Activated CD8-positive, alpha-beta T cell treated with anti-CD3 and anti-CD28 coated beads for 36 hours (primary cell): ENCODE measurements at regions not wholly inside any gene's neighbourhood (a gene's known extent, or its start where the extent isn't known, plus 50 kb on each side); places are given as distances from the start of the nearest gene placed in this dataset.

Source experiments
- ATAC-seq: fragments of 200-7000 bp; cut with Tn5 transposase; one replicate; pipeline ENCODE4 v1.10.0; 2021; ENCODE audit warnings: mild to moderate bottlenecking, moderate library complexity
- CTCF ChIA-PET: fragments of 350-600 bp; sonication (Branson Sonifier 250); formaldehyde crosslinking; loops from one replicate; lab custom pipeline; 2021; ENCODE audit warnings: antibody characterized with exemption; lab: Charles Lee
- POLR2A ChIA-PET: fragments of 350-600 bp; sonication (Branson Sonifier 250); formaldehyde crosslinking; loops from one replicate; lab custom pipeline; 2021; ENCODE audit warnings: antibody characterized with exemption; lab: Charles Lee
- DNase-seq: peaks from one replicate; pipeline ENCODE4 v3.0.0-alpha.2; 2020
- H3K27ac Mint-ChIP-seq: one replicate; pipeline ENCODE4 v1.8.0; 2021; ENCODE audit warnings: mild to moderate bottlenecking, mixed read lengths
- H3K27me3 Mint-ChIP-seq: one replicate; pipeline ENCODE4 v1.8.0; 2021; ENCODE audit warnings: mixed read lengths
- H3K36me3 Mint-ChIP-seq: one replicate; pipeline ENCODE4 v1.8.0; 2021; ENCODE audit warnings: low read depth, mixed read lengths
- H3K4me1 Mint-ChIP-seq: one replicate; pipeline ENCODE4 v1.8.0; 2021; ENCODE audit warnings: low read depth, mixed read lengths
- H3K4me3 Mint-ChIP-seq: one replicate; pipeline ENCODE4 v1.8.0; 2021; ENCODE audit warnings: mild to moderate bottlenecking, moderate library complexity, mixed read lengths
- H3K9me3 Mint-ChIP-seq: one replicate; pipeline ENCODE4 v1.8.0; 2021; ENCODE audit warnings: mixed read lengths
- CTCF ChIP-seq: fragments of 200-600 bp; IDR thresholded peaks from one replicate; pipeline ENCODE4 v1.8.0; 2022; ENCODE audit warnings: antibody characterized with exemption, mild to moderate bottlenecking
- intact Hi-C: fragments of 100-400 bp; cut with micrococcal nuclease; formaldehyde crosslinking; loops from one replicate; pipeline ENCODE4 v1.10.0; 2022

- Mint-ChIP-seq H3K9me3 (no peaks in the 10 kb centered on the region), H3K36me3 (no peaks in the 10 kb centered on the region), H3K27me3 (peaks cover 18% of the 10 kb centered on the region), H3K4me3 (no peak overlapping the region), H3K4me1 (no peaks in the 10 kb centered on the region), H3K27ac (no peak overlapping the region)
- ChIA-PET POLR2A (no interaction called here), CTCF (interaction anchor here (1.7 kb wide), 1 partner anchor 9 kb away, joined by 7 read pairs; no protein-coding TSS in a partner anchor)
- no peak for ATAC-seq
- intact Hi-C loops, result no loop called here
- no peak for DNase-seq
- TF ChIP-seq CTCF, result no peak
Measured at GRCh38 chr3:43863966-43864933, 173.5 kb downstream of the ABHD5 start.

GRCh38 chr3:43865351-43865750 lies 174.6 kb downstream of the ABHD5 start:
- peaks cover 16% of the 10 kb centered on the region for H3K27me3 Mint-ChIP-seq
- no peak for TF ChIP-seq CTCF
- ChIA-PET POLR2A (no interaction called here), CTCF (interaction anchor here (1.7 kb wide), 1 partner anchor 10 kb away, joined by 7 read pairs; no protein-coding TSS in a partner anchor)
- H3K9me3 Mint-ChIP-seq, result no peaks in the 10 kb centered on the region
- no peak overlapping the region for H3K4me3 Mint-ChIP-seq
- intact Hi-C loops, result no loop called here
- ATAC-seq (no peak), DNase-seq (no peak)
- H3K36me3 Mint-ChIP-seq, result no peaks in the 10 kb centered on the region
- no peak overlapping the region for H3K27ac Mint-ChIP-seq
- no peaks in the 10 kb centered on the region for H3K4me1 Mint-ChIP-seq

GRCh38 chr3:43865887-43866528 lies 175.3 kb downstream of the ABHD5 start:
- Mint-ChIP-seq H3K27ac (no peak overlapping the region), H3K27me3 (peaks cover 14% of the 10 kb centered on the region), H3K4me1 (no peaks in the 10 kb centered on the region), H3K36me3 (no peaks in the 10 kb centered on the region), H3K9me3 (no peaks in the 10 kb centered on the region), H3K4me3 (no peak overlapping the region)
- POLR2A ChIA-PET, result no interaction called here
- no peak for DNase-seq
- no peak for TF ChIP-seq CTCF
- ATAC-seq, result no peak
- intact Hi-C loops, result no loop called here
- CTCF ChIA-PET, result interaction anchor here (1.4 to 1.7 kb wide), 2 partner anchors 10 kb away, joined by 5 to 7 read pairs; no protein-coding TSS in a partner anchor

- no peak for ATAC-seq
- Mint-ChIP-seq H3K36me3 (no peaks in the 10 kb centered on the region), H3K4me3 (no peak overlapping the region), H3K9me3 (no peaks in the 10 kb centered on the region), H3K27me3 (peaks cover 14% of the 10 kb centered on the region), H3K27ac (no peak overlapping the region), H3K4me1 (no peaks in the 10 kb centered on the region)
- intact Hi-C loops, result no loop called here
- TF ChIP-seq CTCF, result no peak
- DNase-seq, result no peak
- ChIA-PET CTCF (interaction anchor here (1.4 kb wide), 1 partner anchor 11 kb away, joined by 5 read pairs; no protein-coding TSS in a partner anchor), POLR2A (no interaction called here)
Measured at GRCh38 chr3:43866529-43867353, 176.0 kb downstream of the ABHD5 start.
